ENCODE measurements at regions not wholly inside any gene's neighbourhood (a gene's known extent, or its start where the extent isn't known, plus 50 kb on each side); places are given as distances from the start of the nearest gene placed in this dataset.

DNA sequence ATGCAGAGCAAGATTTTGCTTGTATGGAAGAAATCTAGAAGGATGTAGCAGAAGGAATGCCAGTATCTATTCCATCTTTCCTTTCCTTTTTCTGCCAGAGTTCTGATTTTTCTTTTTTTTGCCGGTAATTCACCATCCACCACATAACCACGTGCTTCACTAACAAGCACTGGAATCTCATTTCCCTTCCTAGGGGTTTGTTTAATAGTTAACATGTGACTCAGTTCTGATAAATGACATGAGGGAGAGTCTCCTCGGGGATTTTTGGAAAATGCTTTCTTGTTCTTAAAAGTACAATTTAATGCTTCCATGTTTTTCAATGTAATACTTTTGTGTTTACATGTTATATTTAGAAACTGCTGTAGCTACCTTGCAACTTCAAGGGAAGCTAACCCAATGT is 590.2 kb downstream of the SH2D4B start:
- TF ChIP-seq BACH2 (CRISPR knock-in tag; IDR thresholded peaks at IDR 0.05; ENCODE audit: borderline replicate concordance) (no peak), TCF4 (CRISPR knock-in tag; IDR thresholded peaks at IDR 0.05; ENCODE audit: borderline replicate concordance) (no peak), RARB (CRISPR knock-in tag; IDR thresholded peaks at IDR 0.05) (no peak), ZFP3 (CRISPR knock-in tag; IDR thresholded peaks at IDR 0.05) (no peak), OSR1 (CRISPR knock-in tag; IDR thresholded peaks at IDR 0.05) (no peak), ZC3H10 (CRISPR knock-in tag; IDR thresholded peaks at IDR 0.05) (no peak), ZNF70 (CRISPR knock-in tag; IDR thresholded peaks at IDR 0.05) (no peak), ZNF565 (CRISPR knock-in tag; conservative IDR thresholded peaks at IDR 0.05; ENCODE audit: low read depth) (no peak), CSDC2 (CRISPR knock-in tag; IDR thresholded peaks at IDR 0.05) (no peak)
- TF ChIP-seq, protein P1, sequence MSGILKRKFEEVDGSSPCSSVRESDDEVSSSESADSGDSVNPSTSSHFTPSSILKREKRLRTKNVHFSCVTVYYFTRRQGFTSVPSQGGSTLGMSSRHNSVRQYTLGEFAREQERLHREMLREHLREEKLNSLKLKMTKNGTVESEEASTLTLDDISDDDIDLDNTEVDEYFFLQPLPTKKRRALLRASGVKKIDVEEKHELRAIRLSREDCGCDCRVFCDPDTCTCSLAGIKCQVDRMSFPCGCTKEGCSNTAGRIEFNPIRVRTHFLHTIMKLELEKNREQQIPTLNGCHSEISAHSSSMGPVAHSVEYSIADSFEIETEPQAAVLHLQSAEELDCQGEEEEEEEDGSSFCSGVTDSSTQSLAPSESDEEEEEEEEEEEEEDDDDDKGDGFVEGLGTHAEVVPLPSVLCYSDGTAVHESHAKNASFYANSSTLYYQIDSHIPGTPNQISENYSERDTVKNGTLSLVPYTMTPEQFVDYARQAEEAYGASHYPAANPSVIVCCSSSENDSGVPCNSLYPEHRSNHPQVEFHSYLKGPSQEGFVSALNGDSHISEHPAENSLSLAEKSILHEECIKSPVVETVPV (CRISPR knock-in tag; IDR thresholded peaks at IDR 0.05): no peak
- TF ChIP-seq, protein P2, sequence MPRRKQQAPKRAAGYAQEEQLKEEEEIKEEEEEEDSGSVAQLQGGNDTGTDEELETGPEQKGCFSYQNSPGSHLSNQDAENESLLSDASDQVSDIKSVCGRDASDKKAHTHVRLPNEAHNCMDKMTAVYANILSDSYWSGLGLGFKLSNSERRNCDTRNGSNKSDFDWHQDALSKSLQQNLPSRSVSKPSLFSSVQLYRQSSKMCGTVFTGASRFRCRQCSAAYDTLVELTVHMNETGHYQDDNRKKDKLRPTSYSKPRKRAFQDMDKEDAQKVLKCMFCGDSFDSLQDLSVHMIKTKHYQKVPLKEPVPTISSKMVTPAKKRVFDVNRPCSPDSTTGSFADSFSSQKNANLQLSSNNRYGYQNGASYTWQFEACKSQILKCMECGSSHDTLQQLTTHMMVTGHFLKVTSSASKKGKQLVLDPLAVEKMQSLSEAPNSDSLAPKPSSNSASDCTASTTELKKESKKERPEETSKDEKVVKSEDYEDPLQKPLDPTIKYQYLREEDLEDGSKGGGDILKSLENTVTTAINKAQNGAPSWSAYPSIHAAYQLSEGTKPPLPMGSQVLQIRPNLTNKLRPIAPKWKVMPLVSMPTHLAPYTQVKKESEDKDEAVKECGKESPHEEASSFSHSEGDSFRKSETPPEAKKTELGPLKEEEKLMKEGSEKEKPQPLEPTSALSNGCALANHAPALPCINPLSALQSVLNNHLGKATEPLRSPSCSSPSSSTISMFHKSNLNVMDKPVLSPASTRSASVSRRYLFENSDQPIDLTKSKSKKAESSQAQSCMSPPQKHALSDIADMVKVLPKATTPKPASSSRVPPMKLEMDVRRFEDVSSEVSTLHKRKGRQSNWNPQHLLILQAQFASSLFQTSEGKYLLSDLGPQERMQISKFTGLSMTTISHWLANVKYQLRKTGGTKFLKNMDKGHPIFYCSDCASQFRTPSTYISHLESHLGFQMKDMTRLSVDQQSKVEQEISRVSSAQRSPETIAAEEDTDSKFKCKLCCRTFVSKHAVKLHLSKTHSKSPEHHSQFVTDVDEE (CRISPR knock-in tag; IDR thresholded peaks at IDR 0.05): no peak
- TF ChIP-seq, protein P3, sequence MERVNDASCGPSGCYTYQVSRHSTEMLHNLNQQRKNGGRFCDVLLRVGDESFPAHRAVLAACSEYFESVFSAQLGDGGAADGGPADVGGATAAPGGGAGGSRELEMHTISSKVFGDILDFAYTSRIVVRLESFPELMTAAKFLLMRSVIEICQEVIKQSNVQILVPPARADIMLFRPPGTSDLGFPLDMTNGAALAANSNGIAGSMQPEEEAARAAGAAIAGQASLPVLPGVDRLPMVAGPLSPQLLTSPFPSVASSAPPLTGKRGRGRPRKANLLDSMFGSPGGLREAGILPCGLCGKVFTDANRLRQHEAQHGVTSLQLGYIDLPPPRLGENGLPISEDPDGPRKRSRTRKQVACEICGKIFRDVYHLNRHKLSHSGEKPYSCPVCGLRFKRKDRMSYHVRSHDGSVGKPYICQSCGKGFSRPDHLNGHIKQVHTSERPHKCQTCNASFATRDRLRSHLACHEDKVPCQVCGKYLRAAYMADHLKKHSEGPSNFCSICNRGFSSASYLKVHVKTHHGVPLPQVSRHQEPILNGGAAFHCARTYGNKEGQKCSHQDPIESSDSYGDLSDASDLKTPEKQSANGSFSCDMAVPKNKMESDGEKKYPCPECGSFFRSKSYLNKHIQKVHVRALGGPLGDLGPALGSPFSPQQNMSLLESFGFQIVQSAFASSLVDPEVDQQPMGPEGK (CRISPR knock-in tag; IDR thresholded peaks at IDR 0.05; ENCODE audit: borderline replicate concordance): no peak
- TF ChIP-seq, protein P4, sequence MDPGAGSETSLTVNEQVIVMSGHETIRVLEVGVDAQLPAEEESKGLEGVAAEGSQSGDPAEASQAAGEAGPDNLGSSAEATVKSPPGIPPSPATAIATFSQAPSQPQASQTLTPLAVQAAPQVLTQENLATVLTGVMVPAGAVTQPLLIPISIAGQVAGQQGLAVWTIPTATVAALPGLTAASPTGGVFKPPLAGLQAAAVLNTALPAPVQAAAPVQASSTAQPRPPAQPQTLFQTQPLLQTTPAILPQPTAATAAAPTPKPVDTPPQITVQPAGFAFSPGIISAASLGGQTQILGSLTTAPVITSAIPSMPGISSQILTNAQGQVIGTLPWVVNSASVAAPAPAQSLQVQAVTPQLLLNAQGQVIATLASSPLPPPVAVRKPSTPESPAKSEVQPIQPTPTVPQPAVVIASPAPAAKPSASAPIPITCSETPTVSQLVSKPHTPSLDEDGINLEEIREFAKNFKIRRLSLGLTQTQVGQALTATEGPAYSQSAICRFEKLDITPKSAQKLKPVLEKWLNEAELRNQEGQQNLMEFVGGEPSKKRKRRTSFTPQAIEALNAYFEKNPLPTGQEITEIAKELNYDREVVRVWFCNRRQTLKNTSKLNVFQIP (CRISPR knock-in tag; IDR thresholded peaks at IDR 0.05; ENCODE audit: borderline replicate concordance, low read depth): no peak
